GM19438 (cell line): ENCODE measurements at regions not wholly inside any gene's neighbourhood (a gene's known extent, or its start where the extent isn't known, plus 50 kb on each side); places are given as distances from the start of the nearest gene placed in this dataset.
"Not testable (repeated sequence)": the region's sequence is repeated elsewhere in the genome, so short reads cannot be mapped to it uniquely, and the experiment has no call there.

Experiments used
- ATAC-seq: cut with Tn5 transposase; IDR thresholded peaks from one replicate; pipeline ENCODE4 v1.9.1; 2021; ENCODE audit warnings: low read depth; ENCODE audit not compliant: unreplicated experiment

GRCh38 chr4:159410076-159410777 is 307.3 kb downstream of the RAPGEF2 start:
- no peak for ATAC-seq

GRCh38 chr4:159410891-159411290 is 308.0 kb downstream of the RAPGEF2 start:
- no peak for ATAC-seq

GRCh38 chr4:159413306-159413943 is 310.5 kb downstream of the RAPGEF2 start:
- no peak for ATAC-seq

GRCh38 chr4:159414305-159414704 is 311.4 kb downstream of the RAPGEF2 start:
- ATAC-seq: no peak

- no peak for ATAC-seq
Measured at GRCh38 chr4:159416073-159416472, 313.2 kb downstream of the RAPGEF2 start.

GRCh38 chr4:159416996-159417395 is 314.1 kb downstream of the RAPGEF2 start:
- no peak for ATAC-seq

- no peak for ATAC-seq
Measured at GRCh38 chr4:159420162-159421057, 317.5 kb downstream of the RAPGEF2 start.

- ATAC-seq: not testable (repeated sequence)
Measured at GRCh38 chr4:159421058-159421419, 318.2 kb downstream of the RAPGEF2 start.

- no peak for ATAC-seq
Measured at GRCh38 chr4:159422019-159422418, 319.1 kb downstream of the RAPGEF2 start.

GRCh38 chr4:159422626-159423025 is 319.7 kb downstream of the RAPGEF2 start:
- no peak for ATAC-seq

- no peak for ATAC-seq
Measured at GRCh38 chr4:159425737-159426305, 322.9 kb downstream of the RAPGEF2 start.

- ATAC-seq: no peak
Measured at GRCh38 chr4:159428293-159428692, 325.4 kb downstream of the RAPGEF2 start.

GRCh38 chr4:159428975-159429692 is 326.3 kb downstream of the RAPGEF2 start:
- no peak for ATAC-seq

GRCh38 chr4:159429693-159430035 is 326.8 kb downstream of the RAPGEF2 start:
- no peak for ATAC-seq

GRCh38 chr4:159430896-159431295 is 328.0 kb downstream of the RAPGEF2 start:
- no peak for ATAC-seq

- no peak for ATAC-seq
Measured at GRCh38 chr4:159432436-159432835, 329.6 kb downstream of the RAPGEF2 start.

GRCh38 chr4:159433337-159433736 is 330.5 kb downstream of the RAPGEF2 start:
- ATAC-seq: no peak

GRCh38 chr4:159434114-159434870 is 331.4 kb downstream of the RAPGEF2 start:
- no peak for ATAC-seq

- no peak for ATAC-seq
Measured at GRCh38 chr4:159434871-159435241, 332.0 kb downstream of the RAPGEF2 start.

- peak; percentile 57 for ATAC-seq
Measured at GRCh38 chr4:159435561-159436023, 332.7 kb downstream of the RAPGEF2 start.
